Islet of Langerhans (tissue), 1 donor: ENCODE measurements at regions not wholly inside any gene's neighbourhood (a gene's known extent, or its start where the extent isn't known, plus 50 kb on each side); places are given as distances from the start of the nearest gene placed in this dataset.
"Not testable (repeated sequence)": the region's sequence is repeated elsewhere in the genome, so short reads cannot be mapped to it uniquely, and the experiment has no call there.

Experiments used
- FAIRE-seq: peaks from one replicate; lab custom pipeline; 2011; peaks lifted over from hg19 to GRCh38; lab: Jason Lieb, UNC

DNA sequence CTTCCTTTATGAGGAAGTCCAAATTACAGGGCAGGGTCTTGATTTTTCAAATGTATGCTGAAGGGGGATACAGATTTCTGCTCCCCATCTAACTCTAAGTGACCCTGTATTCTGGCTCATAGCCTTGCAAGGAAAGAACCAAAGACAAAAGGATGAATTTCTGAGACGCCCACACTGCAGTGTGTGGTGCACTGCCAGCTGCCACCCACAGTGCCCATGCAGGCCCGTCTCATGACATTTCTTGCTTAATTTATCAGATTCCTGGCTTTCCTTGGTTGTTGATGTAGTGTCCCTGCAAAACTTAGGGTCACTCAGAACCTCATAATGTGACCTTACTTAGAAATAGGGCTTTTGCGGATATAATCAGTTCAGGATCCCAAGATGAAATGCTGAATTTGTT lies 68.0 kb downstream of the CBLN4 start:
- no peak for FAIRE-seq

- FAIRE-seq: no peak
These were observed 69.1 kb downstream of the CBLN4 start for GRCh38 chr20:55936209-55936595.

DNA sequence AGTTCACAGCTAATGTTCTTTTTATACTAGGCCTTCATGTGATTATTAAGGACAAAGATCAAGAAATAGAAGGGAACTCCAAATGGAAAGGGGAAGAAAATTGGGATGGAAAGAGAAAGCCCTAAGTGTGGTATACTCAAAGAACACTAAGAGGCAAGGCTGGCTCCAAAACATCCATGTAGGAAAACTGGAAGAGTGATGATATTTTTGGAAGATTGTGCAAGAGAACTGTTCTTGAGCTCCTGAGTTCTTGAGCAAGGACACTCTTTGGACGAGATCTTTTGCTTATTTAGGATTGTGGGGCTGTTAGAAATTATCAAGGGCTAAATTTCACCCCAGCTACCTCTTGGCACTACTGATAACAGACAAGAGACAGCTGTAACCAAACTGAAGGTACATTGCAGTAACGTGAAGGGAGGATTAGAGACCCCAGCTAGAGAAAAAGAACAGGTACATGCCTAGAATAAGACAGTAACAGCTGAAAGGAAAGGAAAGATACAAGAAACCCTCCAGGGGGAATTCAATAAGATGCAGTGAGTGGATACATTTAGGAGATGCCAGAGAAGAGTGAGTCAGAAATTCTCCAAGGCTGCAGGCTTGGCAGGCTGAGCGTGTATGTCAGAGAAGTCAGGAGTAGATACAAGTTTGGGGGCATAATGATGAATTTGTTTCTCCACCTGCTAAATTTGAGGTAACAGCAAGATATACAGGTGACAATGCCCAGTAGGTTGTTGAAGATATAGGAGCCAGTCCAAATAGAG lies 69.7 kb downstream of the CBLN4 start:
- FAIRE-seq: no peak

GRCh38 chr20:55934146-55934545 lies 71.2 kb downstream of the CBLN4 start:
- no peak for FAIRE-seq

- not testable (repeated sequence) for FAIRE-seq
These were observed 74.4 kb downstream of the CBLN4 start for GRCh38 chr20:55930876-55931275.

GRCh38 chr20:55928266-55928665 lies 77.1 kb downstream of the CBLN4 start:
- no peak for FAIRE-seq

DNA sequence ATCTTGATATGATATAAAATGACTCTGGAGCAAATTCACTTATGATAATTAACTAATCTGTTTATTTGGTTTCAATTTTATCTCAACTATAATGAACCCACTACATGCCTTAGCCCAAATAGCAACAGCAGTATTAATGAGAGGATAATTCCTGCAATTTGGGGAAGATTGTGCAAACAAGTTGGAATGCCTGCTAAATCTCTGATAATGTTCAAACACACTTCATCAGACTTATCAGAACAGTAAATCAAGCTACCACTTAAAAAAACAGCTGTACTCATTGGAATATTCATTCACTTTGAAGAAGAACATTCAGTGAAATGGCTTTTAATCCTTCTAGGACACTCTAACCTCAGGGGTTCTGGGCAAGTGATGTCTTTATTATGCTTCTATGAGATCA lies 85.4 kb downstream of the CBLN4 start:
- no peak for FAIRE-seq

- FAIRE-seq: no peak
These were observed 86.0 kb downstream of the CBLN4 start for GRCh38 chr20:55919319-55919718.

DNA sequence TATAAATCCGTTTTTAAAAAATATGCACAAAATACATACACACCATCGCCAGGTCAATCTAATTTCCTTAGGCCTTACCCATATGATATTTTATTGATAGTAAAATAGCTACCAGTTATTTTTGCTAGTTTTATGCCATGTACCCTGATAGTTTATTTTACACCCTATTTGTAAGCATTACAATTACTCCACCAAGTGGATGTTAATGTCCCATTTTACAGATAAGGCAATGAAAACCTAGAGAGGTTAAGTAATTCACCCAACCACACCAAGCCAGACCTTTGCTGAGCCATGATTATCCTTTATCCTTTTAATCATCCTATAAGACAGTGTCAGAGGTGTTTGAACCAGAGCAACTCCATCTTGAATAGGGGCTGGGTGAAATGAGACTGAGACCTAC lies 86.8 kb downstream of the CBLN4 start:
- FAIRE-seq: no peak

DNA sequence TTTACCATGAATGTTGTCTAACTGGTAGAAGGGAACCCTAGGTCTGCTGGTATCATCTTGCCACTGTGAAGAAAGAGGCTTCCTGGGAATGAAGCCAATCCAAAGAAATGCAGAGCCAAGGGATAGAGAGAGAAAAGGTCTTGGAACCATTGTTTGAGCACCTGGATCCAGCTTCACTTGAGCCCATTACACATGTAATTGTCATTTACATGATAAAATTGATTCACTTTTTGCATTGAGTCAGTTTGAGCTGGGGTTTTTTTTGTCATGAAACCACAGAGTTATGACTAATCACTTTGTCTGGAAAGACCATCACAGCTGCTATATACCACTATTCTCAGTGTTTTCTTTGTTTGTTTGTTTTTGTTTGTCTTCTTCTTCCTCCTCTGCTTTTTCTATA lies 112.3 kb downstream of the CBLN4 start:
- FAIRE-seq: no peak

DNA sequence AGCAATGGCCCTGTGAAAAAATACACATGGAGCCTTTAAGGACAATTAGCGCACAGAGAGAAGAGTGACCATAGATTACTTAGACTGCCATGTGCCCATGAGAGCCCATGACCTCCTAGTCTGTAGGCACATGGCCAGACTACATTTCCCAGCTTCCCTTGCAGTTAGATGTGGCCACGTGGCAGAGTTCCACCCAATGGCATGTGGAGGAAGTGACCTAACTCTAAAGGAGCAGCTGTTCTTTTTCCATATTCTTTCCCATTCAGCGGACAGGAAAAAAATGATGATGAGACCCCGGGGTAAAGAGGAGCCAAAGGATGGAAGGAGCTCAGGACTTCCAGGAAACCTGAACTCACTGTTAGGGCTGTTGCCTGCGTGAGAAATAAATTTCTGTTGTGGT lies 116.6 kb downstream of the CBLN4 start:
- no peak for FAIRE-seq

DNA sequence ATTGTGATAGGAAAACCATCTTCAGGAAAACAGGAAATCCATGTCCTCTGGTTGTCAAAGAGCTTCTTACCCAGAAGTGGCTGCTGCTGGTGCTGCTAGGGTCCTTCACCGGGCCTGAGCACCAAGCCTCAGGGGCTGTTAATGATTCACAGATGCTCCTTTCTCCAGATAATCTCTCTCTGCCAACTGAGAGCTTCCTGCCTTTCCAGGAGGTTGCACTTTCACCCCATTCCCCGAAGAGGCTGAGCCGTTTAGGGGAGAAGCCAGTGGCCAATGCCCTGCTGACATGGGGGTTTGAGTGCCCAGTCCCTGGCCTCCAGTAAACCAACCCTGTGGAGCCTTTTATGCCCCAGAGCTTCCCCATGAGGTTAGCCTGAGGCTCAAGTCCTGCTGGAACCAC lies 122.4 kb downstream of the CBLN4 start:
- no peak for FAIRE-seq

- FAIRE-seq: no peak
These were observed 123.0 kb downstream of the CBLN4 start for GRCh38 chr20:55882286-55882685.

DNA sequence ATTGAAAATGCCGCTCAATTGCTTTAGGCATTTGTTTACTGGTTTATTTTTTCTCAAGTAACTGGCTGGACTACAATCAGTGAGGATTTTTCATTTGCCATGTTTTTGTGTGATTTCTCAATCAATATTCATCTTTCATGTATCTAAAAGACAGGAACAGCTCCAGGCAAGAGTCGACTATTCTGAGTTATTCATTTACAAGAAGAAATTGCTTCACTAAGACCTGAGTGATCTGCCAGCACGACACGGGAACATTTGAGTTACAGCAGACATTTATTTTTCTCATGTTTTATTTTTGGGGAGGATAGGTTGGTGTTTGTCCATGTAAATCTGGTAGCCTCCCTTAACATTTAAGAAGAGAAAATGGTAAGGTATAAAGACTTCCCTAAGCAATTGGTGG lies 124.1 kb downstream of the CBLN4 start:
- FAIRE-seq: no peak

GRCh38 chr20:55880361-55880760 lies 125.0 kb downstream of the CBLN4 start:
- no peak for FAIRE-seq

- FAIRE-seq: no peak
These were observed 150.3 kb downstream of the CBLN4 start for GRCh38 chr20:55855052-55855451.

DNA sequence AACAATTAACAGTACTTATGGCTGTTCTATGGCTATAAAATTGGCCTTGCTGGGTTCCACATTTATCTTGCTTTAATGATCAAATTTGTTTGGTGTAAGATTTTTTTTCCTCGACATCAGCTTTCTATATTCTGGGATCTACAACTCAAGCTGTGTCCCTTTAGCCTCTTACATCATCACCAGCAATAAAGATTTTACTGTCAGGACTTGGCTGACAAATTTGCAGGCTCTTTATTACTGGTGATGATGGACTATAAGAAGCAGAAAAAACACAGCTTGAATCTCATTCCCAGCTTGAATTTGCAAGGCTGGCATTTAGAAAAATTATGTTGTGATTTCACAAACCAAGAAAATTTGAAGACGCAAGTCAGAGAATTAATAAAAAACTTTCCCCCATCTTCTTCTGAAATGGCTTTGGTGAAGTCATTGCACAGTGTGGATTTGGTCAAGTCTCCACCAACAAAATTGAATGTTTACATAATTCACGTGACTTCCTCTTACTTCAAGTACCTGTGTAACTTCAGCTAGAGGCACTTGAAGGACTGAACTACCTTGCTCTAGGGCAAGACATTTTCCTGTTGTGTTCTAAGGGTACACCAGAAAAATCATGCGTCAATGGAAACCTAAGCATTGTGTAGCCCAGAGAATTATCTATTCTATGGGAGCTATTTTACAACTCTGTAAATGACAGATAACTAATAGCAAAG lies 175.0 kb downstream of the CBLN4 start:
- FAIRE-seq: no peak

GRCh38 chr20:55805138-55805537 lies 200.2 kb downstream of the CBLN4 start:
- no peak for FAIRE-seq

DNA sequence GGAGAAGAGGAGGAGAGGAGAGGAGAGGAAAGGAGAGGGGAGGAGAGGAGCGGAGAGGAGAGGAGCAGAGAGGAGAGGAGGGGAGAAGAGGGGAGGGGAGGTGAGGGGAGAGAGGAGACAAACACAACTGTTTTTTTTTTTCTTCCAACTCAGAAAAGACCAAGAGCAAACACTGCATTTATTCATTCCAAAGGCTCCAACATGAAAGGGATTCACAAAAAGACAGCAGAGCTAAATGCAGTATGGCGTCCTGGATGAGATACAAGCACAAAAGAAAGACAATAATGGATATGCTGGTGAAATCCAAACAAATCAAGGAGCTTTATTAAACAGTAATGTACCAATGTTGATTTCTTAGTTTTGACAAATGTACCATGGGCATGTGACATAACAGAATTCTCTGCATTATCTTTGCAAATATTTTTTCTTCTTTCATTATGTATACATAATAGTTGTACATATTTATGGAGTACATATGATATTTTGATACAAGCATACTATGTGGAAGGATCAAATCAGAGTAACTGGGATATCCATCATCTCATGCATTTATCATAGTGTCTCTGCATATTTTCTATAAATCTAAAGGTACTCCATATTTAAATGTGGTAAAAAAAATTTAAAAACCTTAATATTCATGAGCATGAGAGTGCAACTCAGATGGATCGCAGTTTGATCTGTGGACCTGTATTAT lies 204.6 kb downstream of the CBLN4 start:
- no peak for FAIRE-seq

DNA sequence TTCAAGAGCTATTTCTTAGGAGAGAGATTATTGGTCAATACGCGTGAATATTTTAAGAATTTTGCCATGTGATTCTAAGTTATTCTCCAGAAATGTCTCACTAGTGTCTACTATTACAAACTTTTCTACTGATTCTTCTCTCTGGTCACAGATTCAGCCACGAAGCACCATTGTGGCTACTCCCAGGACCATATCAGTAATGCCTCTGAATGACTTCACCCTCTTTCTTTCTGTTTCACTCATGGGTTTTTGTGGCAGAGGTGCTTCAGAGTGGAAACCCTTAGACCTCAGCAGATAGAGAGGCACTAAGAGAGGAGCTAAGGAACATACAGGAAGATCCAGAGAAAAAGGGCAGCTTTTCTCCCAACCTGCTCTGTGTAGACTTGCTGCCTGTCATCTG lies 211.3 kb downstream of the CBLN4 start:
- no peak for FAIRE-seq

GRCh38 chr20:55792049-55792448 lies 213.3 kb downstream of the CBLN4 start:
- FAIRE-seq: no peak

DNA sequence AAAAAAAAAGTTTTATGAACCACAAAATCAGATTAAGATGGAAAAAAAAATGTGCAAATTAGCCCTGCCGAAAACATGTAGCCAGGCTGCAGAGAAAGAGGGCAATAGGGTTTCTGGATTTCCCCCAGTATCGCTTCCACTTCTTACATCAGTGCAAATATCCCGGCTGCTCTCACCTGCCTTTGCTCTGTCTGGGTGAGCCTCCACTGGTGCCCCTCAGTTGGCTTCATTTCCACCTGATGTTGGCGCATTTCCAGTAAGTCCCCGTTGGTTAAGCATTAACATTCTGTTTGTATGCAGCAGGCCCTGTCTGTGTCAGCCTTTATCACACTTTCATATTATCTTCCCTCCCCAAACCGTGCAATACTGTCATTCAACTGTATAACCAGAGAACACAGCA lies 215.1 kb downstream of the CBLN4 start:
- no peak for FAIRE-seq

GRCh38 chr20:55784036-55784435 lies 221.3 kb downstream of the CBLN4 start:
- FAIRE-seq: no peak

DNA sequence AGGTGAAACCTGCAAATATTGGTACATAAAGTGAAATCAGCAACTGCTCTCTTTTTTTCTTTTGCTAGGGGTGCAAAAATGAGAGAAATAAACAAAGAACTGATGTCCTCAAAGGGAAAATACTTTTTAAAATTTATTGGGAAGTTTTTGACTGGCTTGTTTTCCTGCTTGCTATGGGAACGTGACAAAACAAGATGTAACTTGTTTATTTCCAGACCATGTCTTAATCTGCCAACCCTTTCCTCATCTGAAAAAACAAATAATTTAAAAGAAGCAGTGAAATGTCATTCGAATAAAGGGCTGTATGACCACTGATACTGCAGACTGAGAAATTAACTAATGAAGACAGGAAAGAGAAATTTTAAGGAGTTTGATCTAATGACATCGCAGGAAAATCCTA lies 221.9 kb downstream of the CBLN4 start:
- FAIRE-seq: no peak
